WTC11 (cell line): ENCODE measurements at regions not wholly inside any gene's neighbourhood (a gene's known extent, or its start where the extent isn't known, plus 50 kb on each side); places are given as distances from the start of the nearest gene placed in this dataset.

ENCODE experiments used
- ATAC-seq: fragments of 200-7000 bp; cut with Tn5 transposase; 2 replicates; pipeline ENCODE4 v1.10.0; 2021; ENCODE audit warnings: mild to moderate bottlenecking, moderate library complexity
- CTCF ChIA-PET: fragments of 300-600 bp; sonication (Branson Sonifier 250); formaldehyde crosslinking; loops from one replicate; lab custom pipeline; 2021; ENCODE audit warnings: antibody characterized with exemption; lab: Charles Lee
- POLR2A ChIA-PET: fragments of 350-600 bp; sonication (Branson Sonifier 250); formaldehyde crosslinking; loops from one replicate; lab custom pipeline; 2021; ENCODE audit warnings: antibody characterized with exemption; lab: Charles Lee
- DNase-seq: peaks from one replicate; pipeline ENCODE4 v3.0.0; 2021; ENCODE audit warnings: low spot score
- H3K27ac Mint-ChIP-seq: 2 replicates; pipeline ENCODE4 v1.8.0; 2021; ENCODE audit warnings: mixed read lengths
- H3K27me3 Mint-ChIP-seq: 2 replicates; pipeline ENCODE4 v1.8.0; 2021; ENCODE audit warnings: low read depth, mild to moderate bottlenecking, moderate library complexity, mixed read lengths
- H3K36me3 Mint-ChIP-seq: 2 replicates; pipeline ENCODE4 v1.8.0; 2021; ENCODE audit warnings: mixed read lengths
- H3K4me1 Mint-ChIP-seq: 2 replicates; pipeline ENCODE4 v1.8.0; 2022; ENCODE audit warnings: mixed read lengths
- H3K4me3 Mint-ChIP-seq: 2 replicates; pipeline ENCODE4 v1.8.0; 2021; ENCODE audit warnings: mild to moderate bottlenecking, moderate library complexity, mixed read lengths
- H3K9me3 Mint-ChIP-seq: 2 replicates; pipeline ENCODE4 v1.8.0; 2021; ENCODE audit warnings: mixed read lengths
- ATF1 ChIP-seq: sonication (generic); formaldehyde crosslinking; IDR thresholded peaks from 2 replicates; pipeline ENCODE4 v1.8.1; 2023; ENCODE audit warnings: mild to moderate bottlenecking, moderate library complexity, missing genetic modification reagents
- ATF6 ChIP-seq: sonication (generic); formaldehyde crosslinking; IDR thresholded peaks from 2 replicates; pipeline ENCODE4 v1.8.1; 2023; ENCODE audit warnings: mild to moderate bottlenecking, missing genetic modification reagents
- EMX1 ChIP-seq: fragments of 250-450 bp; sonication (Bioruptor Pico); IDR thresholded peaks from 2 replicates; pipeline ENCODE4 v1.8.0; 2021; ENCODE audit warnings: mild to moderate bottlenecking
- GABPB1 ChIP-seq: sonication (generic); formaldehyde crosslinking; IDR thresholded peaks from 2 replicates; pipeline ENCODE4 v1.8.1; 2023; ENCODE audit warnings: mild to moderate bottlenecking, missing genetic modification reagents
- IRF1 ChIP-seq: sonication (generic); formaldehyde crosslinking; IDR thresholded peaks from 2 replicates; pipeline ENCODE4 v1.8.0; 2023; ENCODE audit warnings: missing genetic modification reagents
- JAZF1 ChIP-seq: fragments of 250-450 bp; sonication (Bioruptor Pico); IDR thresholded peaks from 2 replicates; pipeline ENCODE4 v1.9.0; 2021; ENCODE audit warnings: moderate library complexity, mild to moderate bottlenecking, inconsistent platforms
- MYBL2 ChIP-seq: sonication (generic); formaldehyde crosslinking; IDR thresholded peaks from 2 replicates; pipeline ENCODE4 v1.8.1; 2023; ENCODE audit warnings: mild to moderate bottlenecking, moderate library complexity, missing genetic modification reagents
- PRDM15 ChIP-seq: sonication (generic); formaldehyde crosslinking; IDR thresholded peaks from 2 replicates; pipeline ENCODE4 v1.8.0; 2022; ENCODE audit warnings: missing genetic modification reagents
- SOX15 ChIP-seq: fragments of 250-450 bp; sonication (Bioruptor Pico); IDR thresholded peaks from 2 replicates; pipeline ENCODE4 v1.9.0; 2021; ENCODE audit warnings: mild to moderate bottlenecking
- TP53 ChIP-seq: sonication (generic); formaldehyde crosslinking; IDR thresholded peaks from 2 replicates; pipeline ENCODE4 v1.8.1; 2023; ENCODE audit warnings: mild to moderate bottlenecking, missing genetic modification reagents
- ZNF281 ChIP-seq: sonication (generic); formaldehyde crosslinking; IDR thresholded peaks from 2 replicates; pipeline ENCODE4 v1.8.0; 2023; ENCODE audit warnings: mild to moderate bottlenecking, missing genetic modification reagents
- ZNF532 ChIP-seq: fragments of 250-450 bp; sonication (Bioruptor Pico); IDR thresholded peaks from 2 replicates; pipeline ENCODE4 v1.9.0; 2021; ENCODE audit warnings: mild to moderate bottlenecking, borderline replicate concordance
- TF ChIP-seq, protein P1 (sequence below): fragments of 250-450 bp; sonication (Bioruptor Pico); IDR thresholded peaks from 2 replicates; pipeline ENCODE4 v1.9.0; 2021; ENCODE audit warnings: mild to moderate bottlenecking
- TF ChIP-seq, protein P2 (sequence below): sonication (generic); formaldehyde crosslinking; IDR thresholded peaks from 2 replicates; pipeline ENCODE4 v1.8.1; 2023; ENCODE audit warnings: mild to moderate bottlenecking, missing genetic modification reagents, borderline replicate concordance
- TF ChIP-seq, protein P3 (sequence below): sonication (generic); formaldehyde crosslinking; IDR thresholded peaks from 2 replicates; pipeline ENCODE4 v1.8.1; 2023; ENCODE audit warnings: mild to moderate bottlenecking, moderate library complexity, missing genetic modification reagents

DNA sequence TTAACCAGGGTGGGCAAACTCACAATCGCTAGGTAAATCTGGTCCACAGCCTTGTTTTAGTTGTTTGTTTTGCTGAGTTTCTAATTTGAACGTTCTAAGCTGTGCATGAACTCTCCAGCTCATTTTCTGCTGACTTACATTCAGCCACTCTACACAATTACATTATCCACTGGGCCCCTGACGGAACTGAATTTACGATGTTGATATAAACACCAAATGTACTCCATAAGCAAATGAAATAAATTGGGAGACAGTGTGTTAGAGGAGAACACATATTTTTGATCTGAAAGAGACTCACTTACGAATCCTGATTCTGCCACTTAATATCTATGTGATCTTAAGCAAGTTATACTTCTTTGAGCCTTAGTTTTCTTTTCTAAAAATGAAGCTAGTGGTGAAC lies 393.4 kb downstream of the ZNF608 start:
- DNase-seq (no peak), ATAC-seq (no peak)
- peaks cover 36% of the 10 kb centered on the region for H3K9me3 Mint-ChIP-seq
- H3K36me3 Mint-ChIP-seq = peaks cover 9% of the 10 kb centered on the region
- peaks cover 2% of the 10 kb centered on the region for H3K4me1 Mint-ChIP-seq
- no peak overlapping the region for H3K27ac Mint-ChIP-seq
- no peak overlapping the region for H3K4me3 Mint-ChIP-seq
- no peaks in the 10 kb centered on the region; the same call in 1 of the 2 replicates for H3K27me3 Mint-ChIP-seq
- ChIA-PET CTCF (no interaction called here), POLR2A (no interaction called here)
- TF ChIP-seq, protein P1, sequence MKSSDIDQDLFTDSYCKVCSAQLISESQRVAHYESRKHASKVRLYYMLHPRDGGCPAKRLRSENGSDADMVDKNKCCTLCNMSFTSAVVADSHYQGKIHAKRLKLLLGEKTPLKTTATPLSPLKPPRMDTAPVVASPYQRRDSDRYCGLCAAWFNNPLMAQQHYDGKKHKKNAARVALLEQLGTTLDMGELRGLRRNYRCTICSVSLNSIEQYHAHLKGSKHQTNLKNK (CRISPR knock-in tag) = no peak
- TF ChIP-seq MYBL2 (CRISPR knock-in tag) = no peak
- no peak for TF ChIP-seq PRDM15 (CRISPR knock-in tag)
- no peak for TF ChIP-seq TP53 (CRISPR knock-in tag)
- TF ChIP-seq, protein P2, sequence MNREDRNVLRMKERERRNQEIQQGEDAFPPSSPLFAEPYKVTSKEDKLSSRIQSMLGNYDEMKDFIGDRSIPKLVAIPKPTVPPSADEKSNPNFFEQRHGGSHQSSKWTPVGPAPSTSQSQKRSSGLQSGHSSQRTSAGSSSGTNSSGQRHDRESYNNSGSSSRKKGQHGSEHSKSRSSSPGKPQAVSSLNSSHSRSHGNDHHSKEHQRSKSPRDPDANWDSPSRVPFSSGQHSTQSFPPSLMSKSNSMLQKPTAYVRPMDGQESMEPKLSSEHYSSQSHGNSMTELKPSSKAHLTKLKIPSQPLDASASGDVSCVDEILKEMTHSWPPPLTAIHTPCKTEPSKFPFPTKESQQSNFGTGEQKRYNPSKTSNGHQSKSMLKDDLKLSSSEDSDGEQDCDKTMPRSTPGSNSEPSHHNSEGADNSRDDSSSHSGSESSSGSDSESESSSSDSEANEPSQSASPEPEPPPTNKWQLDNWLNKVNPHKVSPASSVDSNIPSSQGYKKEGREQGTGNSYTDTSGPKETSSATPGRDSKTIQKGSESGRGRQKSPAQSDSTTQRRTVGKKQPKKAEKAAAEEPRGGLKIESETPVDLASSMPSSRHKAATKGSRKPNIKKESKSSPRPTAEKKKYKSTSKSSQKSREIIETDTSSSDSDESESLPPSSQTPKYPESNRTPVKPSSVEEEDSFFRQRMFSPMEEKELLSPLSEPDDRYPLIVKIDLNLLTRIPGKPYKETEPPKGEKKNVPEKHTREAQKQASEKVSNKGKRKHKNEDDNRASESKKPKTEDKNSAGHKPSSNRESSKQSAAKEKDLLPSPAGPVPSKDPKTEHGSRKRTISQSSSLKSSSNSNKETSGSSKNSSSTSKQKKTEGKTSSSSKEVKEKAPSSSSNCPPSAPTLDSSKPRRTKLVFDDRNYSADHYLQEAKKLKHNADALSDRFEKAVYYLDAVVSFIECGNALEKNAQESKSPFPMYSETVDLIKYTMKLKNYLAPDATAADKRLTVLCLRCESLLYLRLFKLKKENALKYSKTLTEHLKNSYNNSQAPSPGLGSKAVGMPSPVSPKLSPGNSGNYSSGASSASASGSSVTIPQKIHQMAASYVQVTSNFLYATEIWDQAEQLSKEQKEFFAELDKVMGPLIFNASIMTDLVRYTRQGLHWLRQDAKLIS (CRISPR knock-in tag) = no peak
- TF ChIP-seq, all 79 proteins: peak for 0

GRCh38 chr5:124352312-124352711 lies 394.1 kb downstream of the ZNF608 start:
- no peak for ATAC-seq
- Mint-ChIP-seq H3K27ac (no peak overlapping the region), H3K9me3 (peaks cover 34% of the 10 kb centered on the region), H3K4me3 (no peak overlapping the region), H3K27me3 (no peaks in the 10 kb centered on the region; the same call in 1 of the 2 replicates), H3K36me3 (peaks cover 7% of the 10 kb centered on the region), H3K4me1 (no peaks in the 10 kb centered on the region)
- DNase-seq = no peak
- ChIA-PET POLR2A (no interaction called here), CTCF (no interaction called here)
- no peak for TF ChIP-seq ZNF532 (CRISPR knock-in tag)
- no peak for TF ChIP-seq EMX1 (CRISPR knock-in tag)
- TF ChIP-seq, protein P3, sequence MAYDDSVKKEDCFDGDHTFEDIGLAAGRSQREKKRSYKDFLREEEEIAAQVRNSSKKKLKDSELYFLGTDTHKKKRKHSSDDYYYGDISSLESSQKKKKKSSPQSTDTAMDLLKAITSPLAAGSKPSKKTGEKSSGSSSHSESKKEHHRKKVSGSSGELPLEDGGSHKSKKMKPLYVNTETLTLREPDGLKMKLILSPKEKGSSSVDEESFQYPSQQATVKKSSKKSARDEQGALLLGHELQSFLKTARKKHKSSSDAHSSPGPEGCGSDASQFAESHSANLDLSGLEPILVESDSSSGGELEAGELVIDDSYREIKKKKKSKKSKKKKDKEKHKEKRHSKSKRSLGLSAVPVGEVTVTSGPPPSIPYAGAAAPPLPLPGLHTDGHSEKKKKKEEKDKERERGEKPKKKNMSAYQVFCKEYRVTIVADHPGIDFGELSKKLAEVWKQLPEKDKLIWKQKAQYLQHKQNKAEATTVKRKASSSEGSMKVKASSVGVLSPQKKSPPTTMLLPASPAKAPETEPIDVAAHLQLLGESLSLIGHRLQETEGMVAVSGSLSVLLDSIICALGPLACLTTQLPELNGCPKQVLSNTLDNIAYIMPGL (CRISPR knock-in tag) = no peak
- no peak for TF ChIP-seq SOX15 (CRISPR knock-in tag)
- no peak for TF ChIP-seq ATF6
- TF ChIP-seq ZNF281 (CRISPR knock-in tag) = no peak
- TF ChIP-seq TP53 (CRISPR knock-in tag) = no peak
- TF ChIP-seq IRF1 (CRISPR knock-in tag) = no peak
- TF ChIP-seq ATF1 (CRISPR knock-in tag) = no peak
- TF ChIP-seq GABPB1 = no peak
- TF ChIP-seq JAZF1 = no peak
